Nephron progenitor cell (in vitro differentiated cells): ENCODE measurements at regions not wholly inside any gene's neighbourhood (a gene's known extent, or its start where the extent isn't known, plus 50 kb on each side); places are given as distances from the start of the nearest gene placed in this dataset.

Experiments used
- DNase-seq: peaks from one replicate; pipeline ENCODE4 v3.0.0; 2021
- H3K27ac Mint-ChIP-seq: 2 replicates; pipeline ENCODE4 v1.8.0; 2021; ENCODE audit warnings: mild to moderate bottlenecking, moderate library complexity, mixed read lengths
- H3K27me3 Mint-ChIP-seq: 2 replicates; pipeline ENCODE4 v1.8.0; 2021; ENCODE audit warnings: mild to moderate bottlenecking, low read depth, mixed read lengths; ENCODE audit not compliant: poor library complexity
- H3K36me3 Mint-ChIP-seq: 2 replicates; pipeline ENCODE4 v1.8.0; 2021; ENCODE audit warnings: low read depth, mixed read lengths
- H3K4me1 Mint-ChIP-seq: 2 replicates; pipeline ENCODE4 v1.8.0; 2021; ENCODE audit warnings: mixed read lengths
- H3K4me3 Mint-ChIP-seq: 2 replicates; pipeline ENCODE4 v1.8.0; 2021; ENCODE audit warnings: mild to moderate bottlenecking, moderate library complexity, mixed read lengths
- H3K9me3 Mint-ChIP-seq: 2 replicates; pipeline ENCODE4 v1.8.0; 2021; ENCODE audit warnings: mild to moderate bottlenecking, moderate library complexity, mixed read lengths
- CTCF ChIP-seq: fragments of 200-600 bp; sonication (generic); IDR thresholded peaks from 2 replicates; pipeline ENCODE4 v1.5.0; 2021; ENCODE audit warnings: antibody characterized with exemption

- peaks cover 7% of the 10 kb centered on the region for H3K27me3 Mint-ChIP-seq
- H3K4me3 Mint-ChIP-seq = no peak overlapping the region
- H3K4me1 Mint-ChIP-seq = no peaks in the 10 kb centered on the region
- TF ChIP-seq CTCF = no peak
- no peaks in the 10 kb centered on the region for H3K9me3 Mint-ChIP-seq
- H3K36me3 Mint-ChIP-seq = no peaks in the 10 kb centered on the region
- no peak for DNase-seq
- no peak overlapping the region for H3K27ac Mint-ChIP-seq
These were observed 98.7 kb upstream of the KIT start for GRCh38 chr4:54558889-54559677.

- no peak for DNase-seq
- H3K27me3 Mint-ChIP-seq = peaks cover 7% of the 10 kb centered on the region
- no peak overlapping the region for H3K27ac Mint-ChIP-seq
- no peaks in the 10 kb centered on the region for H3K9me3 Mint-ChIP-seq
- no peaks in the 10 kb centered on the region for H3K4me1 Mint-ChIP-seq
- H3K4me3 Mint-ChIP-seq = no peak overlapping the region
- no peak for TF ChIP-seq CTCF
- H3K36me3 Mint-ChIP-seq = no peaks in the 10 kb centered on the region
These were observed 97.2 kb upstream of the KIT start for GRCh38 chr4:54560513-54560912.

GRCh38 chr4:54561940-54562339, 95.8 kb upstream of the KIT start:
- Mint-ChIP-seq H3K4me3 (no peak overlapping the region), H3K9me3 (no peaks in the 10 kb centered on the region)
- no peak for TF ChIP-seq CTCF

GRCh38 chr4:54566608-54567007, 91.1 kb upstream of the KIT start:
- Mint-ChIP-seq H3K9me3 (no peaks in the 10 kb centered on the region), H3K36me3 (no peaks in the 10 kb centered on the region), H3K27me3 (no peaks in the 10 kb centered on the region), H3K4me3 (no peak overlapping the region), H3K27ac (peak overlapping the region; percentile 8), H3K4me1 (peaks cover 5% of the 10 kb centered on the region)
- DNase-seq = no peak
- no peak for TF ChIP-seq CTCF

More at GRCh38 chr4:54561940-54562339, 95.8 kb upstream of the KIT start:
- Mint-ChIP-seq H3K36me3 (no peaks in the 10 kb centered on the region), H3K27ac (no peak overlapping the region), H3K4me1 (peaks cover 5% of the 10 kb centered on the region), H3K27me3 (peaks cover 4% of the 10 kb centered on the region)
- no peak for DNase-seq

GRCh38 chr4:54567327-54567726, 90.4 kb upstream of the KIT start:
- Mint-ChIP-seq H3K4me3 (no peak overlapping the region), H3K27ac (no peak overlapping the region), H3K36me3 (no peaks in the 10 kb centered on the region), H3K4me1 (peaks cover 5% of the 10 kb centered on the region), H3K9me3 (no peaks in the 10 kb centered on the region), H3K27me3 (no peaks in the 10 kb centered on the region)
- TF ChIP-seq CTCF = no peak
- DNase-seq = no peak

GRCh38 chr4:54568184-54568583, 89.6 kb upstream of the KIT start:
- peaks cover 5% of the 10 kb centered on the region for H3K4me1 Mint-ChIP-seq
- no peaks in the 10 kb centered on the region for H3K9me3 Mint-ChIP-seq
- H3K36me3 Mint-ChIP-seq = no peaks in the 10 kb centered on the region
- no peak for TF ChIP-seq CTCF
- no peak overlapping the region for H3K4me3 Mint-ChIP-seq
- H3K27me3 Mint-ChIP-seq = no peaks in the 10 kb centered on the region
- no peak overlapping the region for H3K27ac Mint-ChIP-seq
- no peak for DNase-seq
